Liver (tissue), 8 donors: ENCODE measurements at regions not wholly inside any gene's neighbourhood (a gene's known extent, or its start where the extent isn't known, plus 50 kb on each side); places are given as distances from the start of the nearest gene placed in this dataset.

Source experiments
- DNase-seq: peaks from one replicate; pipeline ENCODE4 v3.0.0-alpha.2; 2017; ENCODE audit warnings: low spot score
- H3K27ac ChIP-seq, 2 donors: one replicate each; pipeline ENCODE4 v1.7.0; 2013; ENCODE audit warnings: inconsistent platforms in 2 of 2, low read length in 2 of 2, control low read depth in 1 of 2, low read depth in 1 of 2, mild to moderate bottlenecking in 1 of 2
- H3K27me3 ChIP-seq, 4 donors: one replicate each; pipeline versions ENCODE4 v1.6.1 to v1.7.0; 2013; ENCODE audit warnings: low read length in 3 of 4, inconsistent platforms in 1 of 4, mild to moderate bottlenecking in 1 of 4, moderate library complexity in 1 of 4; ENCODE audit not compliant: control insufficient read depth in 4 of 4, insufficient read depth in 4 of 4
- H3K36me3 ChIP-seq, 4 donors: one replicate each; pipeline versions ENCODE4 v1.6.1 to v1.7.0; 2013; ENCODE audit warnings: low read length in 3 of 4, mild to moderate bottlenecking in 3 of 4, low read depth in 1 of 4, moderate library complexity in 1 of 4; ENCODE audit not compliant: control insufficient read depth in 4 of 4, insufficient read depth in 3 of 4
- H3K4me1 ChIP-seq, 4 donors: one replicate each; pipeline versions ENCODE4 v1.6.1 to v1.7.0; 2013; ENCODE audit warnings: low read length in 3 of 4, mild to moderate bottlenecking in 3 of 4, moderate library complexity in 1 of 4; ENCODE audit not compliant: control insufficient read depth in 4 of 4, insufficient read depth in 4 of 4
- H3K4me3 ChIP-seq, 3 donors: one replicate each; pipeline versions ENCODE4 v1.6.1 to v1.7.0; 2013; ENCODE audit warnings: low read length in 3 of 3, control low read depth in 1 of 3, low read depth in 1 of 3, mild to moderate bottlenecking in 1 of 3
- H3K9ac ChIP-seq, 2 donors: one replicate each; pipeline ENCODE4 v1.7.0; 2013; ENCODE audit warnings: low read length in 2 of 2, mild to moderate bottlenecking in 2 of 2, moderate library complexity in 2 of 2, control low read depth in 1 of 2, low read depth in 1 of 2
- H3K9me3 ChIP-seq, 4 donors: one replicate each; pipeline versions ENCODE4 v1.6.1 to v1.7.0; 2013; ENCODE audit warnings: low read length in 3 of 4; ENCODE audit not compliant: control insufficient read depth in 4 of 4
- EGR1 ChIP-seq, 2 donors: IDR thresholded peaks; 2 replicates each; pipeline ENCODE4 v1.6.1; 2016 to 2018; ENCODE audit warnings: antibody characterized with exemption in 2 of 2, low read depth in 2 of 2
- FOXA1 ChIP-seq: IDR thresholded peaks from 2 replicates; pipeline ENCODE4 v1.6.1; 2016; ENCODE audit warnings: antibody characterized with exemption
- FOXA2 ChIP-seq: IDR thresholded peaks from 2 replicates; pipeline ENCODE4 v1.6.1; 2016; ENCODE audit warnings: antibody characterized with exemption
- GABPA ChIP-seq, 2 donors: IDR thresholded peaks in 1 of 2; conservative IDR thresholded peaks in 1 of 2; 2 replicates each; pipeline ENCODE4 v1.6.1; 2016; ENCODE audit warnings: antibody characterized with exemption in 2 of 2, mild to moderate bottlenecking in 1 of 2, moderate library complexity in 1 of 2
- HNF4A ChIP-seq, 2 donors: conservative IDR thresholded peaks; 2 replicates each; pipeline ENCODE4 v1.6.1; 2016; ENCODE audit warnings: antibody characterized with exemption in 2 of 2, mild to moderate bottlenecking in 2 of 2
- HNF4G ChIP-seq: IDR thresholded peaks from 2 replicates; pipeline ENCODE4 v1.6.1; 2016; ENCODE audit warnings: antibody characterized with exemption
- JUND ChIP-seq, 2 donors: IDR thresholded peaks; 2 replicates each; pipeline ENCODE4 v1.6.1; 2016; ENCODE audit warnings: antibody characterized with exemption in 2 of 2
- NR2F2 ChIP-seq: IDR thresholded peaks from 2 replicates; pipeline ENCODE4 v1.6.1; 2016; ENCODE audit warnings: antibody characterized with exemption
- RAD21 ChIP-seq, 2 donors: IDR thresholded peaks; 2 replicates each; pipeline ENCODE4 v1.6.1; 2016; ENCODE audit warnings: antibody characterized with exemption in 2 of 2, mild to moderate bottlenecking in 2 of 2
- RXRA ChIP-seq, 2 donors: IDR thresholded peaks; 2 replicates each; pipeline ENCODE4 v1.6.1; 2017 to 2018; ENCODE audit warnings: antibody characterized with exemption in 2 of 2, mild to moderate bottlenecking in 1 of 2
- SP1 ChIP-seq: IDR thresholded peaks from 2 replicates; pipeline ENCODE4 v1.6.1; 2018; ENCODE audit warnings: antibody characterized with exemption, mild to moderate bottlenecking
- TAF1 ChIP-seq: conservative IDR thresholded peaks from 2 replicates; pipeline ENCODE4 v1.6.1; 2016; ENCODE audit warnings: antibody characterized with exemption, mild to moderate bottlenecking
- YY1 ChIP-seq: IDR thresholded peaks from 2 replicates; pipeline ENCODE4 v1.6.1; 2016; ENCODE audit warnings: antibody characterized with exemption, mild to moderate bottlenecking
- WGBS: extraction: QIAGEN DNeasy Blood & Tissue Kit; methylation state at CpG from one replicate; pipeline ENCODE4 v1.1.7; 2013; 5-methylcytosine and 5-hydroxymethylcytosine counted together
- TF ChIP-seq, protein P1 (sequence below): IDR thresholded peaks from 2 replicates; pipeline ENCODE4 v1.6.1; 2016; ENCODE audit warnings: antibody characterized with exemption, mild to moderate bottlenecking
- TF ChIP-seq, protein P2 (sequence below): IDR thresholded peaks from 2 replicates; pipeline ENCODE4 v1.6.1; 2016; ENCODE audit warnings: antibody characterized with exemption
- TF ChIP-seq, protein P3 (sequence below): fragments of 150-350 bp; IDR thresholded peaks from 2 replicates; pipeline ENCODE4 v1.5.1; 2017; ENCODE audit warnings: improper control_type of control experiment, low read depth, low read length; ENCODE audit not compliant: missing input control
- TF ChIP-seq, protein P4 (sequence below): IDR thresholded peaks from 2 replicates; pipeline ENCODE4 v1.6.1; 2016; ENCODE audit warnings: antibody characterized with exemption
- TF ChIP-seq, protein P5 (sequence below): IDR thresholded peaks from 2 replicates; pipeline ENCODE4 v1.6.1; 2016; ENCODE audit warnings: antibody characterized with exemption
- donor health status: healthy.
- donor health status: healthy.
- donor health status: healthy.
- donor health status: healthy.
- donor health status: healthy.

DNA sequence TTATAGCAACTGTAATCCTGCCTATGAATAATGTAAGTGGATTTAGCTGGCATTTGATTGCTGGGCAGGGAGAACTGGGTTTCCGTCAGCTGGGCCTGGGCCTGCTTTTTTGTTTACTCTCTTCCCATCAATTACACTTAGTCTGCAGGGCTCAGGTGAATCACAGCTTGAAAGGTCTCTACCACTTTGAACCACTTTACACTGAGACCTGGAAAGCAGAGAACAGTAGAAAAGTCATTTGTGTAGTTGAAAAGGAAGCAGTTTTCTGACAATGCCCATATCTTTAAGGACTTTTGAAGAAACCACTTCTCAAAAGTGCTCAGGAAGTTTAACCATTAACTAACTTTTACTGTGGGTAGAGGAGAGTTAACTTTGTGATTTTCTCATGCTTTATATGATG lies 315.4 kb upstream of the SASH1 start:
- Histone ChIP-seq H3K36me3 (no peaks in the 10 kb centered on the region), H3K27me3 (no peaks in the 10 kb centered on the region), H3K9ac (no peak overlapping the region), H3K9me3 (peaks cover 0 to 2% (median 0%) of the 10 kb centered on the region in 4 donors), H3K27ac (no peak overlapping the region), H3K4me3 (no peak overlapping the region), H3K4me1 (no peaks in the 10 kb centered on the region)
- DNase-seq, result no peak
- whole genome bisulfite sequencing, result 59% methylated on average over 1 of the region's 1 CpG
- TF ChIP-seq HNF4G (no peak), HNF4A (conservative IDR thresholded peaks at IDR 0.05) (no peak), NR2F2 (no peak), GABPA (IDR thresholded peaks at IDR 0.05 in 1 of 2, conservative IDR thresholded peaks at IDR 0.05 in 1 of 2) (no peak), FOXA2 (no peak), EGR1 (IDR thresholded peaks at IDR 0.05; ENCODE audit: low read depth in 2 of 2) (no peak), TAF1 (no peak), JUND (IDR thresholded peaks at IDR 0.05) (no peak), RXRA (IDR thresholded peaks at IDR 0.05) (no peak), FOXA1 (no peak), RAD21 (IDR thresholded peaks at IDR 0.05) (no peak), SP1 (no peak), YY1 (no peak)
- TF ChIP-seq, protein P1, sequence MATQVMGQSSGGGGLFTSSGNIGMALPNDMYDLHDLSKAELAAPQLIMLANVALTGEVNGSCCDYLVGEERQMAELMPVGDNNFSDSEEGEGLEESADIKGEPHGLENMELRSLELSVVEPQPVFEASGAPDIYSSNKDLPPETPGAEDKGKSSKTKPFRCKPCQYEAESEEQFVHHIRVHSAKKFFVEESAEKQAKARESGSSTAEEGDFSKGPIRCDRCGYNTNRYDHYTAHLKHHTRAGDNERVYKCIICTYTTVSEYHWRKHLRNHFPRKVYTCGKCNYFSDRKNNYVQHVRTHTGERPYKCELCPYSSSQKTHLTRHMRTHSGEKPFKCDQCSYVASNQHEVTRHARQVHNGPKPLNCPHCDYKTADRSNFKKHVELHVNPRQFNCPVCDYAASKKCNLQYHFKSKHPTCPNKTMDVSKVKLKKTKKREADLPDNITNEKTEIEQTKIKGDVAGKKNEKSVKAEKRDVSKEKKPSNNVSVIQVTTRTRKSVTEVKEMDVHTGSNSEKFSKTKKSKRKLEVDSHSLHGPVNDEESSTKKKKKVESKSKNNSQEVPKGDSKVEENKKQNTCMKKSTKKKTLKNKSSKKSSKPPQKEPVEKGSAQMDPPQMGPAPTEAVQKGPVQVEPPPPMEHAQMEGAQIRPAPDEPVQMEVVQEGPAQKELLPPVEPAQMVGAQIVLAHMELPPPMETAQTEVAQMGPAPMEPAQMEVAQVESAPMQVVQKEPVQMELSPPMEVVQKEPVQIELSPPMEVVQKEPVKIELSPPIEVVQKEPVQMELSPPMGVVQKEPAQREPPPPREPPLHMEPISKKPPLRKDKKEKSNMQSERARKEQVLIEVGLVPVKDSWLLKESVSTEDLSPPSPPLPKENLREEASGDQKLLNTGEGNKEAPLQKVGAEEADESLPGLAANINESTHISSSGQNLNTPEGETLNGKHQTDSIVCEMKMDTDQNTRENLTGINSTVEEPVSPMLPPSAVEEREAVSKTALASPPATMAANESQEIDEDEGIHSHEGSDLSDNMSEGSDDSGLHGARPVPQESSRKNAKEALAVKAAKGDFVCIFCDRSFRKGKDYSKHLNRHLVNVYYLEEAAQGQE, result no peak
- TF ChIP-seq, protein P2, sequence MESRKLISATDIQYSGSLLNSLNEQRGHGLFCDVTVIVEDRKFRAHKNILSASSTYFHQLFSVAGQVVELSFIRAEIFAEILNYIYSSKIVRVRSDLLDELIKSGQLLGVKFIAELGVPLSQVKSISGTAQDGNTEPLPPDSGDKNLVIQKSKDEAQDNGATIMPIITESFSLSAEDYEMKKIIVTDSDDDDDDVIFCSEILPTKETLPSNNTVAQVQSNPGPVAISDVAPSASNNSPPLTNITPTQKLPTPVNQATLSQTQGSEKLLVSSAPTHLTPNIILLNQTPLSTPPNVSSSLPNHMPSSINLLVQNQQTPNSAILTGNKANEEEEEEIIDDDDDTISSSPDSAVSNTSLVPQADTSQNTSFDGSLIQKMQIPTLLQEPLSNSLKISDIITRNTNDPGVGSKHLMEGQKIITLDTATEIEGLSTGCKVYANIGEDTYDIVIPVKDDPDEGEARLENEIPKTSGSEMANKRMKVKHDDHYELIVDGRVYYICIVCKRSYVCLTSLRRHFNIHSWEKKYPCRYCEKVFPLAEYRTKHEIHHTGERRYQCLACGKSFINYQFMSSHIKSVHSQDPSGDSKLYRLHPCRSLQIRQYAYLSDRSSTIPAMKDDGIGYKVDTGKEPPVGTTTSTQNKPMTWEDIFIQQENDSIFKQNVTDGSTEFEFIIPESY, result no peak
- TF ChIP-seq, protein P3, sequence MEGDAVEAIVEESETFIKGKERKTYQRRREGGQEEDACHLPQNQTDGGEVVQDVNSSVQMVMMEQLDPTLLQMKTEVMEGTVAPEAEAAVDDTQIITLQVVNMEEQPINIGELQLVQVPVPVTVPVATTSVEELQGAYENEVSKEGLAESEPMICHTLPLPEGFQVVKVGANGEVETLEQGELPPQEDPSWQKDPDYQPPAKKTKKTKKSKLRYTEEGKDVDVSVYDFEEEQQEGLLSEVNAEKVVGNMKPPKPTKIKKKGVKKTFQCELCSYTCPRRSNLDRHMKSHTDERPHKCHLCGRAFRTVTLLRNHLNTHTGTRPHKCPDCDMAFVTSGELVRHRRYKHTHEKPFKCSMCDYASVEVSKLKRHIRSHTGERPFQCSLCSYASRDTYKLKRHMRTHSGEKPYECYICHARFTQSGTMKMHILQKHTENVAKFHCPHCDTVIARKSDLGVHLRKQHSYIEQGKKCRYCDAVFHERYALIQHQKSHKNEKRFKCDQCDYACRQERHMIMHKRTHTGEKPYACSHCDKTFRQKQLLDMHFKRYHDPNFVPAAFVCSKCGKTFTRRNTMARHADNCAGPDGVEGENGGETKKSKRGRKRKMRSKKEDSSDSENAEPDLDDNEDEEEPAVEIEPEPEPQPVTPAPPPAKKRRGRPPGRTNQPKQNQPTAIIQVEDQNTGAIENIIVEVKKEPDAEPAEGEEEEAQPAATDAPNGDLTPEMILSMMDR, result no peak
- TF ChIP-seq, protein P4, sequence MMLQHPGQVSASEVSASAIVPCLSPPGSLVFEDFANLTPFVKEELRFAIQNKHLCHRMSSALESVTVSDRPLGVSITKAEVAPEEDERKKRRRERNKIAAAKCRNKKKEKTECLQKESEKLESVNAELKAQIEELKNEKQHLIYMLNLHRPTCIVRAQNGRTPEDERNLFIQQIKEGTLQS, result no peak
- TF ChIP-seq, protein P5, sequence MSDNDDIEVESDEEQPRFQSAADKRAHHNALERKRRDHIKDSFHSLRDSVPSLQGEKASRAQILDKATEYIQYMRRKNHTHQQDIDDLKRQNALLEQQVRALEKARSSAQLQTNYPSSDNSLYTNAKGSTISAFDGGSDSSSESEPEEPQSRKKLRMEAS, result no peak
